ENCODE measurements at regions not wholly inside any gene's neighbourhood (a gene's known extent, or its start where the extent isn't known, plus 50 kb on each side); places are given as distances from the start of the nearest gene placed in this dataset.

DNA sequence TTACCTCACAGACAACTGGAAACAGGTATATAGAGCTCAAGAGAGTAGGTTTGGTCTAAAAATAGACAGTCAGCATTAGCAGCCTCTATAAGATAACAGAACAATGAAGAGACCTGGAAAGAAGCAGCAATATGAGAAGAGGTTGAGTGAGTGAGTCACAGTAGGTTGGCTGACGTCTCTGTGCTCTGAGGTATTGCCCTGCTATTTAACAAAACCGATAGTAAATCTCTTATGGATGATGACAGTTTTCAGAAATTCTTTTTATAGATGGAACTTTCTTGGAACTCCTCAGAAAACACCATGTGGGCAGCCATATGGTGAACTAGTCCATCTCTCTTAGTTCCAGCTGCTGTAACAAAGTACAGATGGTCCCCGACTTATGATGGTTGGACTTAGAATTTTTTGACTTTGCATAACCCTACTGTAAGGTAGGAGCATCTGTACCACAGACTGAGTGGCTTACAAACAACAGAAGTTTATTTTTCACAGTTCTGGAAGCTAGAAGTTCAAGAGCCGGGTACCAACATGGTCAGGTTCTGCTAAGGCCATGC, 123.5 kb downstream of the MBD2 start:
- DNase-seq = no peak
- no peak overlapping the region for H3K4me2 ChIP-seq (ENCODE audit: low read depth, low read length, poor library complexity, severe bottlenecking)
- no peaks in the 10 kb centered on the region for H3K4me1 ChIP-seq (ENCODE audit: low read length)

DNA sequence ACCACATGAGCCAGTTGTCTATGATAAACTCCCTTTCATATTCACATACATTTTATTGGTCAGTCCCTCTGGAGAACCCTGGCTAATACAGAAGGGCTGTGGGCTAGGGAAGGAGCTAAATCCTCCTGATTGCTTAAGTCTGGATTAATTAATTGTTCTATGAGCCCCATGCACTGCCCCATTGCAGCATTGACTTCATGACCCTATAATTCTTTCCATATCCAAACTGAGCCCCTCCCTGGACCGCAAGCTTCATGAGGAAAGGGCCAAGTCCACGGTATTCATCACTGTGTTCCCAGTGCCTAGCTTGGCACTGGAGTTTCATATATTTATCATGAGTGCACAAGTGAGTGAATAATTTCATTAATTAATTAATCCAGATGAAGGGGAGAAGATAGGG, 124.0 kb downstream of the MBD2 start:
- no peak for DNase-seq
- no peaks in the 10 kb centered on the region for H3K9me3 ChIP-seq (ENCODE audit: low read length)
- H3K9me2 ChIP-seq (replicated peaks; ENCODE audit: insufficient read depth, low read length) = no peaks in the 10 kb centered on the region
- no peak overlapping the region for H3K4me2 ChIP-seq (ENCODE audit: low read depth, low read length, poor library complexity, severe bottlenecking)
- H3K9ac ChIP-seq (ENCODE audit: low read length) = no peak overlapping the region
- no peaks in the 10 kb centered on the region for H3K79me2 ChIP-seq (ENCODE audit: low read length)
- H3K27ac ChIP-seq (ENCODE audit: low read length) = no peak overlapping the region
- H2AFZ ChIP-seq (ENCODE audit: low read length) = no peak overlapping the region
- no peaks in the 10 kb centered on the region for H3K36me3 ChIP-seq (ENCODE audit: insufficient read depth, low read length)
- no peak overlapping the region for H3K4me3 ChIP-seq (ENCODE audit: low read length)
- no peaks in the 10 kb centered on the region for H3K27me3 ChIP-seq (ENCODE audit: low read length)
- H3K4me1 ChIP-seq (ENCODE audit: low read length) = no peaks in the 10 kb centered on the region
- H4K20me1 ChIP-seq (ENCODE audit: insufficient read depth, low read depth, low read length) = no peaks in the 10 kb centered on the region

More for the DNA sequence above, 123.5 kb downstream of the MBD2 start:
- H2AFZ ChIP-seq (ENCODE audit: low read length) = no peak overlapping the region
- no peak overlapping the region for H3K27ac ChIP-seq (ENCODE audit: low read length)
- H4K20me1 ChIP-seq (ENCODE audit: insufficient read depth, low read depth, low read length) = no peaks in the 10 kb centered on the region
- H3K27me3 ChIP-seq (ENCODE audit: low read length) = no peaks in the 10 kb centered on the region
- no peak overlapping the region for H3K9ac ChIP-seq (ENCODE audit: low read length)
- no peaks in the 10 kb centered on the region for H3K9me3 ChIP-seq (ENCODE audit: low read length)
- H3K36me3 ChIP-seq (ENCODE audit: insufficient read depth, low read length) = no peaks in the 10 kb centered on the region
- H3K4me3 ChIP-seq (ENCODE audit: low read length) = no peak overlapping the region
- H3K79me2 ChIP-seq (ENCODE audit: low read length) = no peaks in the 10 kb centered on the region
- no peaks in the 10 kb centered on the region for H3K9me2 ChIP-seq (replicated peaks; ENCODE audit: insufficient read depth, low read length)

DNA sequence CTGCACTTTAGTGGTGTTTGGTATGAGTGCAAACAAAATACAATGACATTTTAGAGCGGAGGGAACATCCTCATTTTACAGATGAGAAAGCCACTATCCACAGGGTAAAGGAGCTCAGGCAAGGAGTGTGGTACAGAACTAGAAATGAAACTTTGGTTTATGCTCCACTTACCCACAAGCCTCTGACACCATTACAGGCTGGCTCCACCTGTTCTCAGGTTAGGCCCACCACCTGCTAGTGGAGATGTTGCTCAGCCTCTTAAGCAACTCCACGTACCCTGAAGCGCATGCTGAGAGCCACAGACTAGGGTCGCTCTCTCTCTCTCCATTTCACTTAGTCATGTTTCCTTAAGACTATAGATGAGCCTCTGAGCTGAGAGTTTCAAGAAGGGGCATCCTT, 130.0 kb downstream of the MBD2 start:
- H3K27ac ChIP-seq (ENCODE audit: low read length) = no peak overlapping the region
- H3K4me1 ChIP-seq (ENCODE audit: low read length) = no peaks in the 10 kb centered on the region
- H3K9me3 ChIP-seq (ENCODE audit: low read length) = no peaks in the 10 kb centered on the region
- H3K9me2 ChIP-seq (replicated peaks; ENCODE audit: insufficient read depth, low read length) = no peaks in the 10 kb centered on the region
- H3K27me3 ChIP-seq (ENCODE audit: low read length) = no peaks in the 10 kb centered on the region
- no peaks in the 10 kb centered on the region for H3K79me2 ChIP-seq (ENCODE audit: low read length)
- DNase-seq = no peak
- H3K9ac ChIP-seq (ENCODE audit: low read length) = no peak overlapping the region
- H3K4me2 ChIP-seq (ENCODE audit: low read depth, low read length, poor library complexity, severe bottlenecking) = no peak overlapping the region
- no peak overlapping the region for H2AFZ ChIP-seq (ENCODE audit: low read length)
- no peaks in the 10 kb centered on the region for H3K36me3 ChIP-seq (ENCODE audit: insufficient read depth, low read length)
- H3K4me3 ChIP-seq (ENCODE audit: low read length) = no peak overlapping the region
- H4K20me1 ChIP-seq (ENCODE audit: insufficient read depth, low read depth, low read length) = no peaks in the 10 kb centered on the region

DNA sequence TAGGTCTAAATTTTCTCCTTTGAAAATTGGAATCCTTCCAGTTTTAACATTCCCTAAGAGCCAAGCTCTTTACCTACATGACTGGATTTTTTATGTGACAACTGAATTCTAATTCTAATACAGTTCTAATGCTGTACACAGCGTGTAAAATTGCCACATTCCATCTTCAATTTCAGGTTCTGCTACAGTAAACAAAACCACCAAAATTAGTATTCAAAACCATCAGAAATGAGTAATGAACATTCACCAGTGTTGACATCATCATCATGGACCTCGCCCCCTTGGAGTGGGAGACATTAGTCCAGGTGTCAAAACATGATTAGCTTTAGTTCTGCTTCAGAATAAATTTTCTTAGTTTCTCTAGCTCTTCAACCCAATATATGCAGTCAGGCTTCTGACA, 133.6 kb downstream of the MBD2 start:
- Histone ChIP-seq H3K4me3 (ENCODE audit: low read length) (no peak overlapping the region), H3K27ac (ENCODE audit: low read length) (no peak overlapping the region), H4K20me1 (ENCODE audit: insufficient read depth, low read depth, low read length) (no peaks in the 10 kb centered on the region), H3K27me3 (ENCODE audit: low read length) (no peaks in the 10 kb centered on the region), H3K4me2 (ENCODE audit: low read depth, low read length, poor library complexity, severe bottlenecking) (no peak overlapping the region), H3K4me1 (ENCODE audit: low read length) (no peaks in the 10 kb centered on the region), H3K9me2 (replicated peaks; ENCODE audit: insufficient read depth, low read length) (no peaks in the 10 kb centered on the region), H2AFZ (ENCODE audit: low read length) (no peak overlapping the region), H3K79me2 (ENCODE audit: low read length) (no peaks in the 10 kb centered on the region), H3K9me3 (ENCODE audit: low read length) (no peaks in the 10 kb centered on the region), H3K9ac (ENCODE audit: low read length) (no peak overlapping the region), H3K36me3 (ENCODE audit: insufficient read depth, low read length) (no peaks in the 10 kb centered on the region)
- no peak for DNase-seq

DNA sequence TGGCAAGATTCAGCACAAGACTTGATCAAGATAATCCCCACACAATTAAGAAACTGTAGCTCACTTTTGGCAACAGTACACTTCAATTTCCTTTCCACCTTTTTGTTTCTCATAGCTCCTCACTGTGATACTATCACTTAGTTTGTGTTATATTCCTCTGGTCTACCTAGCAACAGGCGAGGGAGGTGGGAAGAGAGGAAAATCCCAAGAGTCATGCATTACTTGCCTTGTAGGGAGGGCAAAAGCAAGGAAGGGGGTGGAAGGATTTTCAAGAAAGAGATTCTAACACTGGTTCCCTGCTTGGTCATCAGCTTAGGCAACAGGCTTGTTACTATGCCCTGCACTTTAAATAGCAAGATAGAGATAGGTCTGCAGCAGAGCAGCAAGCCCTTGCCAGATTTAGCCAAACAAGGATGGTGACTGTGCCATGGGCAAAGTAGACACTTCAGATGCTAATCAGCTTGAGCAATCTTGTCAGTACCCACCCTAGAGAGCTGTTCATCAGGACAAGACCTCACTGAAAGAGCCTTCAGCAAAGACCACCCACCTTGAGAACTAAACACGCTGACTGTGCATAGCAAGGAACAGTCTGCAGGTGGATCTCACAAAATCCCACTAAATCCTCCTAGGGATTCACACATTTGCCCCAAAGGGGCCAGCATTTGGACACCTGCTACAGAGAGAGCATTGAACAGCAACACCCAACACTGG, 134.6 kb downstream of the MBD2 start:
- no peak overlapping the region for H2AFZ ChIP-seq (ENCODE audit: low read length)
- no peak overlapping the region for H3K4me3 ChIP-seq (ENCODE audit: low read length)
- H3K27me3 ChIP-seq (ENCODE audit: low read length) = no peaks in the 10 kb centered on the region
- H3K79me2 ChIP-seq (ENCODE audit: low read length) = no peaks in the 10 kb centered on the region
- H3K9me2 ChIP-seq (replicated peaks; ENCODE audit: insufficient read depth, low read length) = no peaks in the 10 kb centered on the region
- no peak overlapping the region for H3K4me2 ChIP-seq (ENCODE audit: low read depth, low read length, poor library complexity, severe bottlenecking)
- H4K20me1 ChIP-seq (ENCODE audit: insufficient read depth, low read depth, low read length) = no peaks in the 10 kb centered on the region
- H3K27ac ChIP-seq (ENCODE audit: low read length) = no peak overlapping the region
- no peak for DNase-seq
- H3K4me1 ChIP-seq (ENCODE audit: low read length) = no peaks in the 10 kb centered on the region
- no peaks in the 10 kb centered on the region for H3K9me3 ChIP-seq (ENCODE audit: low read length)
- H3K9ac ChIP-seq (ENCODE audit: low read length) = no peak overlapping the region
- H3K36me3 ChIP-seq (ENCODE audit: insufficient read depth, low read length) = no peaks in the 10 kb centered on the region

GRCh38 chr18:54086863-54087262, 137.6 kb downstream of the MBD2 start:
- no peak for DNase-seq
- no peaks in the 10 kb centered on the region for H3K9me3 ChIP-seq (ENCODE audit: low read length)
- H3K4me1 ChIP-seq (ENCODE audit: low read length) = no peaks in the 10 kb centered on the region
- H4K20me1 ChIP-seq (ENCODE audit: insufficient read depth, low read depth, low read length) = no peaks in the 10 kb centered on the region
- no peak overlapping the region for H3K4me3 ChIP-seq (ENCODE audit: low read length)
- H3K4me2 ChIP-seq (ENCODE audit: low read depth, low read length, poor library complexity, severe bottlenecking) = no peak overlapping the region
- H3K36me3 ChIP-seq (ENCODE audit: insufficient read depth, low read length) = no peaks in the 10 kb centered on the region
- no peak overlapping the region for H2AFZ ChIP-seq (ENCODE audit: low read length)
- no peak overlapping the region for H3K9ac ChIP-seq (ENCODE audit: low read length)
- H3K27ac ChIP-seq (ENCODE audit: low read length) = no peak overlapping the region
- no peaks in the 10 kb centered on the region for H3K9me2 ChIP-seq (replicated peaks; ENCODE audit: insufficient read depth, low read length)
- H3K27me3 ChIP-seq (ENCODE audit: low read length) = no peaks in the 10 kb centered on the region
- no peaks in the 10 kb centered on the region for H3K79me2 ChIP-seq (ENCODE audit: low read length)

DNA sequence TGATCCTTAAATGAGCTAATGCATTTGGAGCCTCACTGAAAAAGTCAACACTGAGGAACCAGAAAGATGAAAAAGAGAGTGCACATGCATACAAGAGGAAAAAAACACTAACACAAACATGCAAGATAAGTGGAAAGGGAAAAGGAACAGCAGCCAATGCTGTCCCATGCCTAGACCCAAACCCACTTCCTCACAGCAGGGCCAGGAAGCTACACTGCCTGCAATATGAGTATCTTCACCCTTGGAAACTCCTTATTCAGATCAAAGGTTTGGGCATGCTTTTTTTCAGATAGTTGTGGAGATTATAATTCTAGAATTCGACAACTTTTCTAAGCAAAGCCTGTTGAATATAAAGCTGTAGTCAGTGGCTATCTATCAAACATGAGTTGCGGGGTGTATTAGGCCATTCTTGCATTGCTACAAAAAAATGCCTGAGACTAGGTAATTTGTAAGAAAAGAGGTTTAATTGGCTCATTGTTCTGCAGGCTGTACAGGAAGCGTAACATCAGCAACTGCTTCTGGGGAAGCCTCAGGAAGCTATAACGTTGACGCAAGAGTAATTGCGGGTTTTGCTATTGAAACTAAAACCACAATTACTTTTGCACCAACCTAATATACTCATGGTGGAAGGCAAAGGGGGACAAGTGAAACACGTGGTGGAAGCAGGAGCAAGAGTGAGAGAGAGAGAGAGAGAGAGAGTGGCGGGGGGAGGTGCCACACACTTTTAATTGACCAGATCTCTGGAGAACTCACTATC, 138.2 kb downstream of the MBD2 start:
- no peak overlapping the region for H3K4me2 ChIP-seq (ENCODE audit: low read depth, low read length, poor library complexity, severe bottlenecking)
- no peaks in the 10 kb centered on the region for H3K9me2 ChIP-seq (replicated peaks; ENCODE audit: insufficient read depth, low read length)
- no peaks in the 10 kb centered on the region for H4K20me1 ChIP-seq (ENCODE audit: insufficient read depth, low read depth, low read length)
- H3K4me3 ChIP-seq (ENCODE audit: low read length) = no peak overlapping the region
- no peak overlapping the region for H3K9ac ChIP-seq (ENCODE audit: low read length)
- no peak overlapping the region for H2AFZ ChIP-seq (ENCODE audit: low read length)
- H3K27me3 ChIP-seq (ENCODE audit: low read length) = no peaks in the 10 kb centered on the region
- no peak for DNase-seq
- H3K9me3 ChIP-seq (ENCODE audit: low read length) = no peaks in the 10 kb centered on the region
- no peak overlapping the region for H3K27ac ChIP-seq (ENCODE audit: low read length)
- H3K4me1 ChIP-seq (ENCODE audit: low read length) = no peaks in the 10 kb centered on the region
- no peaks in the 10 kb centered on the region for H3K79me2 ChIP-seq (ENCODE audit: low read length)
- no peaks in the 10 kb centered on the region for H3K36me3 ChIP-seq (ENCODE audit: insufficient read depth, low read length)

DNA sequence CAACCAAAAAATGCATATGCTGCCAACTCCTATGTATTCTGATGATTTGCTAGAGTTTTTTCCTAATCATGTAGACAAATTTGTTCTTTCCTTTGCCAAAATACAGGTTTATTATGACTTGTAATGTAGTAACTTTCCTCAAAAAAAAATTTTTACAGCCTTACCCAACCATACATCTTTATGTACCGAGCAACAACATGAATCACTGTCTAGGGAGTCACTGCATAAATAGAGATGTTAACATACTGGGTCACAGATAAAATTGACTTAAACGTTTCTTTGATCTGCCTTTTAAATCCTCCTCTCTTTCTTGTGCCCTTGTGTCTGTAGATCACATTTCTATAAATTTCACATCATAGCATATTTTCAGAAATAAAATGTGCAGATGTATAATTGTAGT, 143.6 kb downstream of the MBD2 start:
- Histone ChIP-seq H3K79me2 (ENCODE audit: low read length) (no peaks in the 10 kb centered on the region), H3K4me1 (ENCODE audit: low read length) (no peaks in the 10 kb centered on the region), H4K20me1 (ENCODE audit: insufficient read depth, low read depth, low read length) (no peaks in the 10 kb centered on the region), H3K36me3 (ENCODE audit: insufficient read depth, low read length) (no peaks in the 10 kb centered on the region), H2AFZ (ENCODE audit: low read length) (no peak overlapping the region), H3K9me2 (replicated peaks; ENCODE audit: insufficient read depth, low read length) (no peaks in the 10 kb centered on the region), H3K27me3 (ENCODE audit: low read length) (no peaks in the 10 kb centered on the region), H3K4me3 (ENCODE audit: low read length) (no peak overlapping the region), H3K27ac (ENCODE audit: low read length) (no peak overlapping the region), H3K4me2 (ENCODE audit: low read depth, low read length, poor library complexity, severe bottlenecking) (no peak overlapping the region), H3K9ac (ENCODE audit: low read length) (no peak overlapping the region), H3K9me3 (ENCODE audit: low read length) (no peaks in the 10 kb centered on the region)
- DNase-seq = no peak

Data from Karpas-422 (cell line).